GM18498 (cell line): ENCODE measurements at regions not wholly inside any gene's neighbourhood (a gene's known extent, or its start where the extent isn't known, plus 50 kb on each side); places are given as distances from the start of the nearest gene placed in this dataset.
"Not testable (repeated sequence)": the region's sequence is repeated elsewhere in the genome, so short reads cannot be mapped to it uniquely, and the experiment has no call there.

Source experiments
- ATAC-seq: cut with Tn5 transposase; IDR thresholded peaks from one replicate; pipeline ENCODE4 v1.9.1; 2021; ENCODE audit warnings: mild to moderate bottlenecking, moderate library complexity; ENCODE audit not compliant: unreplicated experiment

DNA sequence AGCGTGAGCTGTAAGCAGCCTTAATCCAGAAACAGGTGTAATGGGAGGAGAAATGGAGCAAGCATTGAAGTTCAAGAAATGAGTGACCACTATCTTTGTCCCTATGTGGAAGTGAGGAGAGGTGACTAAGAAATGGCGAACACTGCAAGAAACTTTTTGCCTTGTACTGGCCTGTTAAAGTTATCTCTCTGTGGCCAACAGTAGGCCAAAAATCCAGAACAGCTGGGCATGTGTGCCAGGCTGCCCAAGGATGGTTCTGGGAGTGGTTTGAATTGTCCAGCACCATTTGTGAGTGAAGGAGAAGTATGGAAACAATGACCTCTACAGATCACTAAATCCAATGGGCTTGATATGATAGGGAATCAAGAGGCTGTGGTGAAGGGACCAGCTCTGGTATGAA lies 83.3 kb upstream of the FRMD6 start:
- ATAC-seq, result no peak

DNA sequence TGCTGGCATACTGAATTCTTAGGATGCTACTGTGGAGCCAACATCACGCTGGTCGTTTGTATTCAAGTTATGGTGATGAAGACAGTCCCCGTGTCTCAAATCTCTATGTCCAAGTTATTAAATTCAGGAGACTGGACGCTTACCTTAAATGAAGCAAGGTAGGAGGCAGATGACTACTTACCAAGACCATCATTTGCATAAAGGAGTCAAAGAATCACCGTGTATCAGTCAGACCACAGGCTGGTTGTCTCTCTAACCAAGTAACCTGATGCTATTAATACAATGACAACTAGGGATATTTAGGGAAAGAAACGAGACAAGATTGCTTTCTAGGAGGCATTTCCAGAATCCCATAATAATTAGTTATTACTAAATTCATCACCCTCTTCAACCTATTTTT lies 78.1 kb upstream of the FRMD6 start:
- ATAC-seq, result no peak

DNA sequence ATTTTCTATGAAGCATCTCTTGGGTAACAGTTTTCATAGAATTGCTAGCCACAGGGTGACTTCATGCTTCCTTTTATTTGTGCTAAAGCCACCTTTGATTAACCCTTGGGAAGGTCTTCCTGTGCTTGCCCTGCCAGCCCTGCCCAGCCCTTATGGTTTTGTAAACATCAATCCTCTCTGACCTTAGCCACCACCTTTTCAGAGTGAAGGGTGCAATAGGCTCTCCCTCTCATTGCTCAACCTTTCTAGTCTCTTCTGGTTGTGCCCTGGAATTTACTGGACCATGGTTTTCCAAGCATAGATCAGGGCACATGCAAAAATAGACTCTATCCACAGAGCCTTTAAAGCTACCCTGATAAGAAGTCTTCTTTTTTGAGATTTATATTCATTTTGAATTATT lies 77.7 kb upstream of the FRMD6 start:
- no peak for ATAC-seq

DNA sequence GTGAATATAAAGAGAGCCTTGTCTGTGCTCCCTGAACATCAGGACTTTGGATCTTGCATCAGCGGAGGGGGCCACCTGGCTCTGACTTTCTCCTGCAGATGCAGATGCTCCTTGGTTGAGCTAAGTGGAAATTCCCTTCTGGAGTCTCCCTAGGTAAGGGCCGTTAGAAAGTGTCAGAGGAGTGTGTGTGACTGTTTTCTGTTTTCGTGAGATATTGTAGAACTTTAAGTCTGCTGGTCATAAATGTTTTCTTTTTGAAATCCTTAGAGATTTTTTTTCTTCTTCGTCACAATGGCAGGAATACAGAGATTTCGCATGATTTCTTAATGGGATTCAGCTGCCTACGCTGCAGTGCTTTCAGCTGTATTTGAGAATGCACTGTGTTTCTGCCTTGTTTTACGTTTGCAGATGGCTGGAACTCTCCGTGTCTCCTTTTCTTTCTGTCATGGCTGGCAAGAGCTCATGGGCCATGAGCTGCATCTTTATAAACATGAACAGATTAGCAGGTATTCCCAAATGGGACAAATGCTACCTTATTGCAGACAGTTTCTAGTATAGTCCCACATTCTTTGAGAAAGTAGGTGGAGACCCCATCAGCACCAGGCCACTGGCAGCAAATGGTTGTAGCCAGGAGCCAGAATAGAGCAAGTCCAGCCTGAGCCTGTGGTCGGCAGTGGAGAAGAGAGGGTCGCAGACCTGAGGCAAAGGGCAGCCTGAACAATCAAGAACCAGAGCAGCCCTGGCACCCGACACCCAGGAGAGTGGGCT lies 76.2 kb upstream of the FRMD6 start:
- no peak for ATAC-seq

DNA sequence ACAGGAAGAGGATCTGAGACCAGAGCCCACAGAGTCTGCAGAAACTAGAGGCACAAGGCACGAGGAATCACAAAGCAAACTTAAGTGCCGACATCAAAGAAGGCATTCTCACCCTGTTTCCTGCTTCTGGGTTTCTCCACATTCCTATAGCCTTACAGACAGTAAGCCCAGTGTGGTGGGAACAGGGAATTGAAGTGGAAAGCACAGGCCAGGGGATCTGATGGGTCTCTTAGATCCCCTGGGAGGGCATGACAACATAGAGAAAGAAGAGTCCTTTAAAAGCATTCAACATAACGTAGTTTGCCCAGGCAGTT lies 75.6 kb upstream of the FRMD6 start:
- ATAC-seq, result no peak

DNA sequence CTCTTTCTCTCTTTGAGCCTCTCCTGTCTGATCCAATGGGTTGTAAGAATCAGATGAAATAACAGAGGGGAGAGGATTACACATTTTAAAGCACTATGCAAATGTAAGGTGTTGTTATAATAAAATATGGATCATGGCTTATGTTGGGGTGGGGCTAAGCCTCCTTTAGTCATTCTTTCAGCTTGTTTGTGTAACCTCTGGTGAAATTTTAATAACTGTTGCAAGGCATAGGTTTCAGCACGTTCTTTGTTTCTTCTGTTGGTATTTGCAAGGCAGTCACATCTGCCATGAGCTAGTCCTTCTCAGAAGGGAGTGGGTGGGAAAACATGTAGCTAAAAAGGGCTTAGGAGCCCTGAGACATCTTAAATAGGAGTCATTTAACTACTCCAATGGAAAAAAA lies 74.8 kb upstream of the FRMD6 start:
- ATAC-seq, result no peak

DNA sequence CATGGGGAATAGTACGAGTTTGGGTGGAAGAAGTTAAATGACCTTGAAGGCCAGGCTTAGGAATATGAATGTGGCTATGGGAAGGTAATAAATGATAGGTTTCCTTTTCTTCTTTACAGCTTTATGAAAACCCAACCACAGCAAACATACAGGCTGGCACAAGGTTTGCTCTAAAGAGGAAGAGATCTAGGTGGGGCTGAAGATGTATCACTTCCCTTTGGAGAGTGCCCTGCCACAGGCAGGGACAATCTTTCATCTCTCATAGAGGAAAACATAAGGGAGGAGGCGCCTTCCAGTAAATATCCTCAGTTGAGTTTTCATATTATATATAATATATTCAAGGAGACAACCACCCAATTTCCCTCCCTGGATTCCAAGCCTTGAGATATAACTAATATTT lies 72.9 kb upstream of the FRMD6 start:
- ATAC-seq, result no peak

DNA sequence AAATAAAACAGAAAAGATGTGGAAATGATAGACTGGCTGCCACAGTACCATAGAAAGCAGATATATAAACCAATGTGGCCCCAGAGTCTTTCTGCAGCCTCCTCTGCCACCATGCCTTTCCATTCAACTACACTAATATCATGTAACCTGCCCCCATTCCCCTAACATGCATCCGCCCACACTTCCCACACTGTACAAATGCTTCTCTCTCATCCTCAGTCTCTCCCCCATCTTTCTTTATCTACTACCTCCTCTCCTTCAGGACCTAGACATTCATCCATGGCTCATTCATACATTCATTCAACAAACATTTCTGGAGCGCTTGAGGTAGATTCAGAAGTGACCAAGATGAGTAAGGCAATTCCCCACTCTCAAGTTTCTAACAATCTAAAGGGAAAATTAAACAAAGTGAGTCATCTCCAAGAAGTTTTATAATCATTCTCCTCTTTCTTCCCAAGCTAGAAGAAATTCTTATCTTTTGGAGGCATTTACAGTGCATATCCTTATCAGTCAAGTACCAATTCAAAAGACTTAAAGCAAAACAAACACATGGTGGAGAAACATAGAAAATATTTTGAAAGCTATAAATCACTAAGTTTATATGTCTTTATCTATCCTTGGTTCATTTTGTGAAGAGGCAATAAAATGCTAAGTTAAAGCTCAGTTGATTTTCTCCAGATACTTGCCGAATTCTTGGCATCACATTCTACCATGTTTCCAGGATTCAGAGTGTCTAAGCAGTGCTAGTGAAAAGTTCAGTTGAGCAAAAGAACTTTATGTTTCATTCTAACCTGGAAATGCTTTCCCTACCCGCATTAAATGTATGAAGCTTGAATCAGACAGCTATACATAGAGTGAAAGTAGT lies 70.5 kb upstream of the FRMD6 start:
- no peak for ATAC-seq

DNA sequence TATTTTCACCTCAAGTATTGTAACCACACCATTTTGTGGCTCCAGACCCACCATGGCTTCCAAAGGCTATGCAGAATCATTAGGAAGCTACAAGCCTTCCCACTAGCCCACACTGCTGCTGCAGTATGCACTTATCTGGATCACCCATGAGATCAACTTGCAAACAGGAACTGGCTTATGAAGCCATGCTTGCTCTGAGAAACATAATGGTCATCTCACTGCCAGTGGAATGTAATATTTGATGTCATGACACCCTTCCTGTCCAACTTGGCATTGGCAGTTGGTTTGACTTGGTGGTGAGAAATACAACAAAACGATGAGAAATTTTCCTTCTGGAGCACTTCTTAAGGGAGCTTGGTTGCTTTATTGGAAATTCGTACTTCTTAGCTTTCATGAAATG lies 69.3 kb upstream of the FRMD6 start:
- no peak for ATAC-seq

DNA sequence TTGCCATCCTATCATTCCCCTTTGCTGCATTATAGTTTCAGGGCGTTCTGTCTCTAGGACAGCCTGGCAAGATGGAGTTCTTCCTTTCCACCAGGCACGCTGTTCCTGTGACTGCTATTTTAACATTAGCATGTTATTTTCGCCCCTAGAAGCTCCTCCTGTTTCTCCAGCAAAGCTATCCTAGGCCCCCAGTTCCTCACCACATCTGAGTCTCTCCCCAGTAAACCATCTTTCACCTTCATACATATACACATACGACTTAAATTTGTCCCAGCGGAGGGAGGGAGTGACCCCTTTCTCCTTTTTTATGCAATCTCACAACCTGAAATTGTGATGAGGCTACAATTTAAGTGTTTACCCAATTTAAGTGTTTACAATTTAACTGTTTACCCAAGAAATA lies 66.7 kb upstream of the FRMD6 start:
- no peak for ATAC-seq

DNA sequence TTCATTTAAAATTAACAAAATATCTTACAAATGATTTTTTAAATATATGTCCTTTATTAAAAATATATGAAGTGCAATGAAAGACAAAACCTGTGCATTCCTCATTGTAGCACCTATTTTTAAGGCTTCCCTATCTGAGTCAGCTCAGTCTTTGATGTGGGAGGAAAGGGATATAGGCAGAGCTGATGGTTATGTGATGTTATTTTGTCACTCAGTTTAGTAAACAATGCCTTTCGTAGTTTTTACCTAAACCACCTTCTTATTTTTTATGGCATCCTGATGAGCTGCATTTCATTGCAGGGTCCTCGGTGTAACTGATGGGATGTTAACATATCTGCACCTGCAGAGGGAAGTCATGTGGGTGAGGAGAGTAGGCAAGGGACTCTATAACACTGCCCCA lies 58.9 kb upstream of the FRMD6 start:
- ATAC-seq, result no peak

DNA sequence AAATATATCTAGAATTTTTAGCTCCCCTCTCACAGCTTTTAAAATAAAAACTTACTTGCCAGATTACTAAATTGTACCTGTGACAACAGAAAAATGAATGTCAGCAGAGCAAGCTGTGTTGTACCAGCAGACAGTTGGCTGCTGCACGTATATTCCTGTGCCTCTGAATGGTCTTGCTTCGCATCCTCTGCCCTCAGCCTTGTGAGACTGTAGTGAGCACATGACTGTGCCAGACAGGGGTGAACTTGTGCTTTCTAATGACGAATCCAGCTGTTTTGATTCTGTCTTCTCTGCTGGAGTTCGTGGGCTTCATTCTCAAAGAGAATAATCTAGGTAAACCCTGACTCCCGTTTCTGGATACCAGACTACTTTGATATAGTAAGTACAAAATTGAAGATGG lies 58.3 kb upstream of the FRMD6 start:
- no peak for ATAC-seq

DNA sequence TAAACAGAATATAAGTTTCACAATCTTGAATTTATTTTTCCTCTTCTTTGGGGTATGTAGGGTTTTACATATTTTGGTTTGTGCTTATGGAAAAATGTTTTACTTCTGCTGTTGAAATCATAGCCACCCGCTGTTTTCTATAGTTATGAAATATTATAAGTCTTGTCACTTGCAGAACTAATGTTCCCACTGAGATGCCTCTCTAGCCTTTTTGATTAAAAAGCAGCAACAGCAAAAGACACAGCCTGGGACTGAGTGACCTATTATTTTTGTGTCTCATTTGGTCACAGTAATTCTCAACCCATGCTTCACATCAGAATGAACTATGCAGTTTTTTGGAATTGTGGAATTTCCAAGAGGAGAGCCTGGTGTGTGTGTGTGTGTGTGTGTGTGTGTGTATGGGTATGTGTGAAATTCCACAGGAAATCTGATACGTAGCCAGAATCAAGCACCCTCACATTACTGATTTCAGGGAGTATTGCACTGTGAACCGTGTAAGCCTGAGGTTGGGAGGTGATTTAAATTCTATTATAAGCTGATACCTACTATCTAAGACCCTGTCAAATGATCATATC lies 55.7 kb upstream of the FRMD6 start:
- no peak for ATAC-seq

DNA sequence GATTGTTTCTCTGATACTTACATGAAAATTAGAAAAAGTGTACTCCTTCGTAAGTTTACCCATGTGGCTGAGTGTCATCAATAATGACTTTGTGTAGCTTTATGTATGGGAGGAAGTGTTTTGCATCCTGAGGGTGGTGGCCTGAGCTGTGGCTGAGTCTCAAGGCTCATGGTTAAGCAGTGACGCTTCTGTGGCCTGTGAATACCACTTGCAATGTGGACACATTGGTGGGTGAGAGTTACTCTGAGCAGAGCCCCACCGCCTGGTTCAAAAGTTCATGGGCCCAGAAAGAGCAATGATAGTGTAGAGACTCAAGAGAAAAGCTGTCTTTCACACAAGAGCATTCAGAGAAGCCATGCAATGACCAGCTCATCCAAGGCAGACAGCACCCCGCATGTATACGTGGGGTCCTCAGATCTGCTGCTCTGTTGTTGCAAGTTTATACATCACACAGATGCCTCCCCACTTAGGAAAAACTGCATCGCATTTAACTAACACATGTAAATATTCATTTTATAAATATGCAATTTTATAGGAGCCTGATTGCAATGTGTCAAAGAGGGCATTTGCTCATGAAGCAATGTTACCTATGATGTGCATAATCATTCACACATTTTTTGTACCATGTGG lies 55.1 kb upstream of the FRMD6 start:
- no peak for ATAC-seq

DNA sequence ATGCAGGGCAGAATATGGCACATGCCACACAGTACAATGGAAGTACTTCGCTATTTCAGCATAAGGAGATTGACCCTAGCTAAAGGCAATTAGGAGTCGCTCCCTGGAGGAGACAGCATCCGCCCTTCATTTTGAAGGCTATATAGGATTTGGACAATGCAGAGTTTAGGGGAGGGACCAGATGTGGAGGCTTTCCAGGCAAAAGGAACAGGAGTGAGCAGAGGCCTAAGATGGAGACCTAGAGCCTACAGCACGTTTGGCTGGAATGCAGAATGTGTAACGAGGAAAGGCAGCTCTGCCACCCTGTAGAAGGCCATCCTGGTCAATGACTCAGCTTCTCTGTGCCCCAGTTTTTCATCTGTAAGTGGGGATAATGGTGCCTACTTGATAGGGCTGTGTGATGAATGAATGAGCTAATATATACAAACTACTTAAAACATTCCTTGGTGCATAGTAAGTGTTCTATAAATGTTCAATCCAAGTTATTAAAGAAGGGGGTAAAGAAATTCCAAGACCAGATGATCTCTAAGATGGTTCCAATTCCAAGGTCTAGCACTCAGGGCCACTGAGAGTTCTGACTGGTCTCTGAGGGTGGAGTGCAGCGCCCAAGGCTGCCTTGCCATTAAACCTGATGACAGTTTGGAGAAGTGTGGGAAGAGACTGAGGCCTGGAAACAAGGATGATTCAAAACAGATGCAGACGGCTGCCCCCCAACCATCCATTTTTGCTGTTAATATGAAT lies 54.3 kb upstream of the FRMD6 start:
- no peak for ATAC-seq

DNA sequence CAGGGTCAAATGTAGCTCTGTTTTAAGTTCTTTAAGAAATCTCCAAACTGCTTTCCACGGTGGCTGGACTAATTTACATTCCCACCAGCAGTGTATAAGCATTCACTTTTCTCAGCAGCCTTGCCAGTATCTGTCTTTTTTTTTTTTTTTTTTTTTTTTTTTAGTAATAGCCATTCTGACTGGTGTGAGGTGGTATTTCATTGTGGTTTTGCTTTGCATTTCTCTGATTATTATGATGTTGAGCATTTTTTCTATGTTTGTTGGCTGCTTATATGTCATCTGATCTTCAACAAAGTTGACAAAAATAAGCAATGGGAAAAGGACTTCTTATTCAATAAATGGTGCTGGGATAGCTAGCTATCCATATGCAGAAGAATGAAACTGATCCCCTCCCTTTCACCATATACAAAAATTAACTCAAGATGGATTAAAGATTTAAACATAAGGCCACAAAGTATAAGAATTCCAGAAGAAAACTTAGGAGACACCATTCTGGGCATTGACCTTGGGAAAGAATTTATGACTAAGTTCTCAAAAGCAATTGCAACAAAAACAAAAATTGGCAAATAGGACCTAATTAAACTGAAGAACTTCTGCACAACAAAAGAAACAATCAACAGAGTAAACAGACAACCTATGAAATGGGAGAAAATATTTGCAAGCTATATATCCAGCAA lies 52.6 kb upstream of the FRMD6 start:
- not testable (repeated sequence) for ATAC-seq

DNA sequence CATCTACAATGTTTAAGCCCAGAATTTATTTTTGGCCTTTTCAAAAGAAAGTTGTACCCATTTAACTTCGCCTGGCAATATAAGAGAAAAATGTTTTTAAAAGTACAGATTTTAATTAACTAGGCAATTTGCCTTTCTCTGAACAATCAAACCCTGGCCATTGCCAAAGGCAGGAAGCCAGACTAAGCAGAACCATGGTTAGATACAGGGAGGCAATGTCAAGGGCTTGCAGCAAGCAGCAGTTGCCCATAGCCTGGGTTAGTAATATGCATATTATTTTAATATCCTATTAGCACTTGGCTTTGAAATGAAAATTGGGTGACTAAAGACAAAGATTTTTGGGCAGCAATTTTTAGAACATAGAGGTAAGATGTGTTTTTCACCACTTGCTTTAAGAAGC lies 51.1 kb upstream of the FRMD6 start:
- no peak for ATAC-seq
